NCI-H460 (cell line): ENCODE measurements at regions not wholly inside any gene's neighbourhood (a gene's known extent, or its start where the extent isn't known, plus 50 kb on each side); places are given as distances from the start of the nearest gene placed in this dataset.
"Not testable (repeated sequence)": the region's sequence is repeated elsewhere in the genome, so short reads cannot be mapped to it uniquely, and the experiment has no call there.

Source experiments
- DNase-seq: peaks from one replicate; pipeline ENCODE4 v3.0.0-alpha.2; 2016; ENCODE audit warnings: low read depth; ENCODE audit errors: extremely low read depth

GRCh38 chr22:23466351-23466750 lies 113.7 kb downstream of the IGLL1 start:
- DNase-seq: no peak

DNA sequence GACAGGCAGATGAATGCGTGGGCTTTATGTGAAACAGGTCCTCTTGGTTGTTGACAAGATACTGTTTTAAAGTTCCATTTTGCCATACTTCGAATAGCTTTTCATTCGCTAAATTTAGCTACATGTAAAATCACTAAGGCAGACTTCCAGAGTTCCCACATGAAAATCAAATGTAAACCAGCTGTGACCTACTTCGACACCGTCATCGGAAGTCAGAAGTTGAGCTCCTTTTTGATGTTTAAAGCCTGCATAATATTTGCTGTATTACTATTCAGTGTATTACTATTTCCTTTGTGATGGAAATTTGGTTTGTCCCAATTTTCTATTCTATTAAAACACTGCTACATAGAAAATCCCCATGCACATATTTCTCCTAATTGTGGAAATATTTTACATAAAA lies 115.3 kb downstream of the IGLL1 start:
- DNase-seq: not testable (repeated sequence)

DNA sequence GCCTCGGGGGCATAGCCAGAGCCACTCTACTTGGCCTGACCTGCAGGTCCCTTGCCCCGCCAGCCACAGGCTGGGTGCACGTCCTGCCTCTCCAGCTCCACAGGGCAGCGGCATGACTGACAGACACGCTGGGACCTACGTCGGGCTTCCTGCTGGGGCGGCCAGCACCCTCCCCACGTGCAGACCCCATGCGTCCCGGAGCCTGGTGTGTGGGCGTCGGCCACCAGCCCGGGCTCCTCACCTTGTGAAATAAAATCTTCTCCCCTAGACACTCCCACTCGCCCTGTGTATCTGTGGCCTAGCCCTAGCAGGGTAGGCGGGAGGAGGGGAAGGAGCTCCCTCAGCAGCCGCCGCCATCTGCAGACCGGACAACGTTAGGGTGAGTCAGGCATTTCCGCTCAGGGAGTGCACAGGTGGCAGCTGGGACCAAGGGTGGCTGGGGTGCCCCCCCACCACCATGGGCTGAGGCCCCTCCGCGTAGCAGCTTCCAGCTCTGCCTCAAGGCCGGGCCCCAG lies 119.5 kb downstream of the IGLL1 start:
- DNase-seq: not testable (repeated sequence)

DNA sequence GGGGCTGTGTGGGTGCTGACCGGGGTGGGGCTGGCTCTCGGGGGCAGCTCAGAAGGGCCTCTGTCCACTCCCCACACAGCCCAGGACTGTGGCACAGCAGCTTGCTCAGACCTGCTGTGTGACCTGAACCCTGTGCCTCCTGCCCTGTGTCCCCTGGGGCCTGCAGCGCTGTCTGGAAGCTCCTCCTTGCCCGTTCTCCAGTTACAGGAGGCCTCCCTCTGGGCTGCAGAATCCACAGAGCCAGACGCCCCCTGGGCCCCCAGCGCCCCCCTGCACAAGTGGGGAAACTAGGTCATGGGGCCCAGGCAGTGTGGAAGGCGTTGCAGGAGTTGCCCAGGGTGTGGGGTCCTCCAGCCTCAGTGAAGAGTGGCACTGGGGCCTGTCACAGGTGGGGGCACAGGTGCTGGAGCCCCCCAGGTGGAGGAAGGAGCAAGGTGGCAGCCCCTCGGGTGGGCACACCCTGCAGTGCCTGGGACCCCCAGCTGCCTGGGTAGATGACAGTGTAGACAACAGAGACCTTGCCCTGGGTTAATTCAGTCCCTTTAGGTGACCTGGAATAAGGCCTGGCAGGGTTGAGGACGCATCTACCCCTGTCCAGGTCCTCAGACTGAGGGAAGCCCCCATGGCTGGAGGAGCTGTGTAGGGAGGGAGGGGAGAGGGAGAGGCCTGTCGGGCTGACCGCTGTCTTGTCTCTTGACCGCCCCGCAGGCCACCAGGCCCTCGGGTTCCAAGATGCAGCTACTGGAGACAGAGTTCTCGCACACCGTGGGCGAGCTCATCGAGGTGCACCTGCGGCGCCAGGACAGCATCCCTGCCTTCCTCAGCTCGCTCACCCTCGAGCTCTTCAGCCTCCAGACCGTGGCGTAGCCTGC lies 120.2 kb downstream of the IGLL1 start:
- DNase-seq: not testable (repeated sequence)

DNA sequence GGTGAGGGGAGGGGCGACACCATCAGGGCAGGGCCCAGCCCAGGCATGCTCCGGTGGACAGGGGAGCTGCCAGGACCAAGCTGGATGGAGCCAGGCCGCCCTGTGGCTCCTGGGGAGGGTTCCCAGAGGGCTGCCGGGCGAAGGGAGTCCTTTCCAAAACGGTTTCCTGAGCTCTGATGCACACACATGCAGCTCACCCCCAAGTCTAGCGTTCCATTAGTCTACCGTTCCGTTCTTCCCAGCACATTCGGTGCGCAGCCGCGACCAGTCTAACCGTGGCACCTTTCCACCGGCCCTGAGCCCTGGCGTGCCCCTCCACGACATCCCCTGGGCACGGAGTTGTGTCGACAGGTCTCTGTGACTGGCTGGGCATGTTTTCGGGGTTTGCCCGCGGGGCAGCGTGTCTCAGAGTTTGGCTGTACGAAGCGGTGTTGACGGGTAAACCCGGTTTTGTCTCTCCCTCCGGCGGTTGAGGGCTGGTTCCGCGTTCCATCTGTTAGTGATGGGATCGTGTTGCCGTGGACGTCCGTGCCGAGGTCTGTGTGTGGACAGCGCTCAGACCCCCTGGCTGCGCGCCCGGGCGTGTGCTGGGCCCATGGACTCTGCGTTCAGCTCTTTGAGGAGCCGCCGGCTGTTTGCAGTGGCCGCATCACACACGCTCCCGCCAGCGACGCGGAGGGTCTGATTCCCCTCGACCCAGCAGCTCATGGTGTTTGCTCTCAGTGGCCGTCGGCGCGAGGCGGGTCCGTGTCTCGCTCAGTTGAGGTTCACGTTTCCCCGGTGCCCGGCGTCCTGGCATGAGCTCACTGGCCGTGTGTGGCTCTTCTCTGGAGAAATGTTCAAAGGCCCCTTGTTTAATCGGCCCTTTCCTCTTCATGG lies 121.2 kb downstream of the IGLL1 start:
- DNase-seq: no peak

DNA sequence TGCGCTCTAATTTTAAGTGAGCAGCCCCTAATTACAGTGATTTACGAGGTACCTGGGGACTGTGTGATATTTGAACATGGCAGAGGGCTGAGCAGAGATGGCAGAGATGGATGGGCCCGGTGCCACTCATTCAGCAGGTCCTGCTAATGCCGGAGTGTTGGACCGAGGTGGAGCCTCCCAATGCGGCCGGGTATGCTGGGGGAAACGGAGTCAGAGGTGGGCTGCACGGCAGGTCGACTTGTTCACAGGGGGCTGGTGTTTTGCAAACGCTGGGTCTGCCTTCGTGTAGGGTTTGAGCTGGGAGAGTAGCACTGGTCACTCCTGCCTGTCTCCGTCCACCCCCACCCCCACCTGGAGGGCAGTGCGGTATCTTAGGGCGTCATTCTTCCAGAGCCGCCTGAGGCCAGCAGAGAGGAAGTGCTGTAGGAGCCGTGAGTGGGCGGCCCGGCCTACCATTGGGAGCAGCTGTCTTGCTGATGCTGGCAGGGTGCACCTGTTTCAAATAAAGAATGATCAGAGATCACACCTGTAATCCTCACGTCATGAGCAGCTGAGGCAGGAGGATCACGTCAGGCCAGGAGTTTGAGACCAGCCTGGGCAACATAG lies 122.6 kb downstream of the IGLL1 start:
- DNase-seq: no peak

DNA sequence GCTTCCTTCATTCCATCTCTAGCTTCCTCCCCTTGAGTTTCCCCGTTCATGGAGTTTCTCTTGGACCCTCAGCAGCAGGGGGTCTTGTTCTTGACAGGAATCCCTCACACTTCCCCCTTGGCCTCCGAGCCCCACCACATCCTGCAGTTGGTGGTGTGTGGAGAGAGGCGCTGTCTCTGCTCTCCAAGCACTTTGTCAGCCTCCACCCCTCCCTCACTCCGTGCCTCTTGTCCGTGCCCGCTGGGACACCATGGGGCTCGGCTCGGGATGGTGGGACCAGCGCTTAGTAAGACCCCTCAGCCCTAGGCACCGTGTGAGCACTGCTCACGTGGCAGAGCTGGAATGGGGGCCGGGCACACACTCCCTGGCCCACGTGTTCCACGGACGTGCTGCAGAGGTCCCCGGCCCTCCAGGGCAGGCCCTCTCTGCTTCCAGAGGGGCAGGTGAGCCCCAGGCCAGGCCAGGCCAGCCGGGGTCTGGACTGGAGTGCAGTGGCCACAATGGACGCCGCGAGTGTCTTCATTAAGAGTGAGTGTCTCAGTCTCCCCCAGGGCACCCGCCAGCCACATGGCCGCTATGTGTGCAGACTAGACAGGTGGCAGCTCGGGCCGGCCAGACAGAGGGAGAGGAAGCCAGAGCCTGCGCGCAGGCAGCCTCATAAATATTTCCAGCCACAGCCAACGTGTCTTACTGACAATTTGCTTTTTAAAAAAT lies 123.3 kb downstream of the IGLL1 start:
- DNase-seq: not testable (repeated sequence)

DNA sequence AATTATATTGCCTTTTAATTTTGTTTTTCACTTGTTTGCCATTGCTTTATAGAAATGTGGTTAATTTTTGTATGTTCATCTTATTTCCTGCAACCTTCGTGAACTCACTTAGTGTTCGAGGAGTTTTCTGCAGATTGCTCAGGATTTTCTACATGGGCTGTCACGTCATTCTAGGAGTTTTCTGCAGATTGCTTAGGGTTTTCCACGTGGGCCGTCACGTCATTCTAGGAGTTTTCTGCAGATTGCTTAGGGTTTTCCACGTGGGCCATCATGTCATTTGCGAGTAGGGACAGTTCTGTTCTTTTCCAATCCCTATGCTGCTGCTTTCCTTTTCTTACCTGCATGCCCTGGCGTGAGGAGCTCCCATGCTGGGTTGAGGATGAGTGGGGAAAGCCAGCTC lies 125.7 kb downstream of the IGLL1 start:
- not testable (repeated sequence) for DNase-seq

DNA sequence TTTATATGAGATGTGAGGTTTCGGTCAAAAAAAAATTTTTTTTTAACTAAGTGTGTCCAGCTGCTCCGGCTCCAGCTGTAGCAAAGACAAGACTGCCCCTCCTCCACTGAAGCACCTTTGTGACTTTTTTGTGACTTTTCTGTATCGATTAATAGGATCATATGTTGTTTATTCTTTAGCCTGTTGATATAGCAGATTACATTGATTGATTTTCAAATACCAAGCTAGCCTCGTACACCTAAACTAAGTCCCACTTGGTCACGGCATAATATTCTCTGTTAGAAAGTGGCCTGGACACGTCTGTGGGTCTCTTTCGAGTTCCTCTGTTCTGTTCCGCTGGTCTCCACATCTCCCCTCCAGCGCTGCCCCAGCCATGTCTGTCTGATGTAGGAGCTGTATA lies 126.8 kb downstream of the IGLL1 start:
- no peak for DNase-seq

DNA sequence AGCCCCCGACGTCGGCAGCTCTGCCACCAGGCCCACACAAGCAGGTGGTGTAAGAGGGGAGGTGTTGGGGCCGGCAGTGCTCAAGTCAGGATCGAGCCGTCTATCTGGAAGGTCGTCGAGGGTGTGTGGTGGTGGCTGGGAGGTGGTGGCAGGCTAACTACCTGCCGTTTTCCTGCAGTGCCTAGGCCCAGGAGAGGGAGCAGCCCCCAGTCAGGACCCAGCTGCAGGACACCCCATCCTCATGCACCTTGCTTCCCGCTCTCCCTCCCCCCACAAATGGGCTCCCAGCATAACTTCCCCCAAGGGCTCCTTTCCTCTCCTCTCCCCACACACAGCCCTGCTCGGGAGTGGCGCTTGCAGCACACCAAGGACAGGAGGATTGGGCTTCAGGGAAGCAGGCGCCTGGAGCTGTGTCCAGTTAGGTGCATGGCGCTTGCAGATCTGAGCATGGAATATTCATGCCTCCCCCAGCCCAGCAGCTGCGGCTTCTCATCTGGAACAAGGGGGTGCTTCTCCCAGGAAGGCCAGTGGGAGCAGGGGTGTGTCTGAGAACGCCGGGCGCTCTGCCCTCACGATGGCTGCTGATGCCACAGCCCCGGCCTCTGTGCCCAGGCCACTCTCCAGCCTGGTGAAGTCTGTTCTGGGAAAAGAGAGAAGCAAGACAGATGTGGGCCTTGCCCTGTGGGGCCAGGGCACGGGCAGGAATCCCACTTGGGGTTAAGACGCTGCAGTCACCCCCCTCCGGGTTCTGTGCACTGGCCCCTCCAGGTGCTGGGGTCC lies 127.7 kb downstream of the IGLL1 start:
- DNase-seq: no peak

DNA sequence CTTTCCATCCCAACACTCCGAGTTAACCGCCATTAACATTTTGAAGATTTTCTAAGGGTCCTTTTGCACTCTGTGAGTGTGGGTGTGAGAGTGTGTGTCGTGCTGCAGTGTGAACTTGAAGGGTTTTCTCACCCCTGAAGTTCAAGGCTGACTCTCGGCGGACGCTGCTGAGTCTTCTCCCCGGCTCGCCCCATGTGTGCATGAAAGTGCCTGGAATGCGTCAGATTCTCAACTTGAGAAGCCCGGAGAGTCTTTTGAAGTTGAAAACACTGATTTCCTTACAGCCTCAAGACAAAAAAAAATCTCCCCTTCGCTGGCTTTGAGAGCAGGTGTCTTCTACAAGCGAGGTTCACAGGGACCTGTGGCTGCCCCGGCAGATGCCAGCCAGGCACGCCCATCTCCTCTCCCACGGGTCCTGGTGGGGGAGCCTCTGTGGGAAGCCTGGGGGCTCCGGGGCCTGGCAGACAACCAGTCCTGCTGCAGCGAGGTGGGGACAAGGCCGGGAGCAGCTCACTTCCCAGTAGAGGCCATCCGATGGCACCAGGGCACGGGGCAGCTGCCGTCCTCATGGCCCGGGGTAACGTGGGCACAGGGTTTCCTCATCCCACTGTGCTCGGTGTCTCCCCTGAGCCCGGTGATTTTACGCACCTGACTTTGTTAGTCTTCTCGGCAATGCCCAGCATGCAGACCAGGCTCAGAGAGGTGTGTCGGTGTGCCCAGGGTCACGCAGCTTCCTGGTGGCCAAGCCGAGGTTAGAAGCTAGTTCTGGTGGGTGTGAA lies 128.4 kb downstream of the IGLL1 start:
- not testable (repeated sequence) for DNase-seq

GRCh38 chr22:23450821-23451220 lies 129.3 kb downstream of the IGLL1 start:
- DNase-seq: not testable (repeated sequence)

DNA sequence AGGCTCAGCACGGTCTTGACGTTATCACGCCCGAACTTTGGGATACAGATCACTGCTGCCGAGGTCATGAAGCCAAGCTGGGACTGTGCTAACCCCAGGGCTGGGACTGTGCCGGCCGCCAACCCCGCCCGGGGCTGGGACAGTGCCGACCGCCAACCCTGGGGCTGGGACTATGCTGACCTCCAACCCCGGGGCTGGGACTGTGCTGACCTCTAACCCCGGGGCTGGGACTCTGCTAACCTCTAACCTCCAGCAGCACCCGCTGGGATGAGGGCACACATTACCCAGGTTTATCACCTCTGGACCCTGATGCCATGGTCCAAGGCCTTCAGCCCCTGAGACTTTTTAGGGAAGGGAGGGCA lies 129.7 kb downstream of the IGLL1 start:
- DNase-seq: no peak

DNA sequence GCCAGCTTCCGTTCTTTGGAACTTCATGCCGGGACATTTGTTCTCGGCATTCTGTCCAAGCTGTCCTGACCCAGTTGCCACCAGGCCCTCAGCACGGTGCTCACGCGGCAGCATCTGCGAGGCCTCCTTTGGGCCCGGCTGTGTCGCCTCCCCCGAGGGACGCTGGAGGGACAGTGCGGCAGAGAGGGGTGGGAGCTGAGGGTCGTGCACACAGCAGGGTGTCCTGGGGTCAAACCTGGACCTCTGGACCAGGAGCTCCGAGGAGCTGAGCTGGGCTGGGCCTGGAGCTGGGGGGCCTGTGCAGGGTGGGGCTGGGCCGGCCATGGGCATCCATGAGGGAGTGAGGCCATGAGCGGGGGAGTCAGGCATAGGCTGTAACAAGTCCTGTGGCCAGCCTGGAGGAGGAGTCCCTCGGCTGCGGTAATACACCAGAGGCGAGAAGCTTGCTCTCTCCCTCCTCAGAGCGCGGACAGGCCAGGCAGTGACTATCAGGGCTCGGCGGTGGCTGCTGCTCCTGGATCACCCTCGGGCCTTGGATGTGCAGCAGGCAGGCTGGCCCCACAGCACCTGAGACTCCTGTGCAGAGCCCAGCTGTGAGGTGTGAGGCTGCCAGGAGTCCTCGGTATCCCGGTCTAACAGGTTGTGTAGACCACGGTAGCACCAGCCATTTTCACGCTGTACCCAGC lies 130.2 kb downstream of the IGLL1 start:
- DNase-seq: not testable (repeated sequence)

DNA sequence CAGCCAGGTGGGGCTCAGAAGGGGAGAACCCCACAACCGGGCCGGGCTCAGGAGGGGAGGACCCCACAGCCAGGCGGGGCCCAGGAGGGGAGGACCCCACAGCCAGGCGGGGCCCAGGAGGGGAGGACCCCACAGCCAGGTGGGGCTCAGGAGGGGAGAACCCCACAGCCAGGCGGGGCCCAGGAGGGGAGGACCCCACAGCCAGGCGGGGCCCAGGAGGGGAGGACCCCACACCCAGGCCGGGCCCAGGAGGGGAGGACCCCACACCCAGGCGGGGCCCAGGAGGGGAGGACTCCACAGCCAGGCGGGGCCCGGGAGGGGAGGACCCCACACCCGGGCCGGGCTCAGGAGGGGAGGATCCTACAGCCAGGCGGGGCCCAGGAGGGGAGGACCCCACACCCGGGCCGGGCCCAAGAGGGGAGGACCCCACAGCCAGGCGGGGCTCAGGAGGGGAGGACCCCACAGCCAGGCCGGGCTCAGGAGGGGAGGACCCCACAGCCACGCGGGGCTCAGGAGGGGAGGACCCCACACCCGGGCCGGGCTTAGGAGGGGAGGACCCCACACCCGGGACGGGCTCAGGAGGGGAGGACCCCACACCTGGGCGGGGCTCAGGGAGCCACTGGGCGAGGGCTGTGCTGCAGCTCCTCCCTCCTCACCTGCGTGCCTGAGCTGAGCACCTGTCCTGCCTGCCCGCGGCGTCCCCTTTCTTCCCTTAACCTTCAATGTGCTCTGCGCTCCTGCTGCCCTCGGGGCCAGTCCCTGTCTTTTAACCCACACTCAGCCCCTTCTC lies 131.4 kb downstream of the IGLL1 start:
- DNase-seq: not testable (repeated sequence)

GRCh38 chr22:23446796-23447350 lies 133.2 kb downstream of the IGLL1 start:
- no peak for DNase-seq

- not testable (repeated sequence) for DNase-seq
Measured at GRCh38 chr22:23446194-23446593, 133.9 kb downstream of the IGLL1 start.
